ENCODE measurements at regions not wholly inside any gene's neighbourhood (a gene's known extent, or its start where the extent isn't known, plus 50 kb on each side); places are given as distances from the start of the nearest gene placed in this dataset.
A peak's percentile ranks its signal among the peaks of the same experiment; 100 is the strongest.

- Histone ChIP-seq H3F3A (ENCODE audit: insufficient read depth, low read depth) (peaks cover 15% of the 10 kb centered on the region), H4K20me1 (ENCODE audit: insufficient read depth) (no peaks in the 10 kb centered on the region), H3K79me2 (ENCODE audit: low read depth) (no peaks in the 10 kb centered on the region), H3K36me3 (ENCODE audit: low read depth) (no peaks in the 10 kb centered on the region), H2AFZ (no peak overlapping the region), H3K4me2 (no peak overlapping the region), H3K27me3 (ENCODE audit: insufficient read depth, low read depth) (no peaks in the 10 kb centered on the region), H3K4me1 (replicated peaks; ENCODE audit: insufficient read depth) (peaks cover 27% of the 10 kb centered on the region), H3K4me3 (no peak overlapping the region), H3K9me3 (ENCODE audit: insufficient read depth, low read depth) (no peaks in the 10 kb centered on the region), H3K27ac (no peak overlapping the region), H3K9me2 (ENCODE audit: insufficient read depth) (no peaks in the 10 kb centered on the region)
- DNase-seq = no peak
- intact Hi-C loops (cut with micrococcal nuclease; ENCODE audit: unreplicated experiment) = no loop called here
- POLR2A ChIA-PET (ENCODE audit: unreplicated experiment) = no interaction called here
- TF ChIP-seq CTCF (conservative IDR thresholded peaks at IDR 0.05) (no peak), EZH2 (IDR thresholded peaks at IDR 0.05; ENCODE audit: low read depth) (no peak)
- BruUV-seq (replicated peaks) = no TSS peak
- CTCF ChIA-PET = no interaction called here
These were observed 105.3 kb upstream of the LRIG1 start for GRCh38 chr3:66606126-66606525.

GRCh38 chr3:66606868-66607267 lies 106.0 kb upstream of the LRIG1 start:
- ChIA-PET CTCF (no interaction called here), POLR2A (ENCODE audit: unreplicated experiment) (no interaction called here)
- Histone ChIP-seq H3K9me3 (ENCODE audit: insufficient read depth, low read depth) (no peaks in the 10 kb centered on the region), H3K27me3 (ENCODE audit: insufficient read depth, low read depth) (no peaks in the 10 kb centered on the region), H2AFZ (no peak overlapping the region), H3K4me2 (no peak overlapping the region), H3K4me1 (replicated peaks; ENCODE audit: insufficient read depth) (peaks cover 27% of the 10 kb centered on the region), H3K9me2 (ENCODE audit: insufficient read depth) (no peaks in the 10 kb centered on the region), H4K20me1 (ENCODE audit: insufficient read depth) (no peaks in the 10 kb centered on the region), H3K4me3 (no peak overlapping the region), H3K79me2 (ENCODE audit: low read depth) (no peaks in the 10 kb centered on the region), H3K36me3 (ENCODE audit: low read depth) (no peaks in the 10 kb centered on the region), H3K27ac (no peak overlapping the region), H3F3A (ENCODE audit: insufficient read depth, low read depth) (peaks cover 15% of the 10 kb centered on the region)
- intact Hi-C loops (cut with micrococcal nuclease; ENCODE audit: unreplicated experiment) = no loop called here
- no TSS peak for BruUV-seq (replicated peaks)
- no peak for DNase-seq
- TF ChIP-seq EZH2 (IDR thresholded peaks at IDR 0.05; ENCODE audit: low read depth) (no peak), CTCF (conservative IDR thresholded peaks at IDR 0.05) (no peak)

DNA sequence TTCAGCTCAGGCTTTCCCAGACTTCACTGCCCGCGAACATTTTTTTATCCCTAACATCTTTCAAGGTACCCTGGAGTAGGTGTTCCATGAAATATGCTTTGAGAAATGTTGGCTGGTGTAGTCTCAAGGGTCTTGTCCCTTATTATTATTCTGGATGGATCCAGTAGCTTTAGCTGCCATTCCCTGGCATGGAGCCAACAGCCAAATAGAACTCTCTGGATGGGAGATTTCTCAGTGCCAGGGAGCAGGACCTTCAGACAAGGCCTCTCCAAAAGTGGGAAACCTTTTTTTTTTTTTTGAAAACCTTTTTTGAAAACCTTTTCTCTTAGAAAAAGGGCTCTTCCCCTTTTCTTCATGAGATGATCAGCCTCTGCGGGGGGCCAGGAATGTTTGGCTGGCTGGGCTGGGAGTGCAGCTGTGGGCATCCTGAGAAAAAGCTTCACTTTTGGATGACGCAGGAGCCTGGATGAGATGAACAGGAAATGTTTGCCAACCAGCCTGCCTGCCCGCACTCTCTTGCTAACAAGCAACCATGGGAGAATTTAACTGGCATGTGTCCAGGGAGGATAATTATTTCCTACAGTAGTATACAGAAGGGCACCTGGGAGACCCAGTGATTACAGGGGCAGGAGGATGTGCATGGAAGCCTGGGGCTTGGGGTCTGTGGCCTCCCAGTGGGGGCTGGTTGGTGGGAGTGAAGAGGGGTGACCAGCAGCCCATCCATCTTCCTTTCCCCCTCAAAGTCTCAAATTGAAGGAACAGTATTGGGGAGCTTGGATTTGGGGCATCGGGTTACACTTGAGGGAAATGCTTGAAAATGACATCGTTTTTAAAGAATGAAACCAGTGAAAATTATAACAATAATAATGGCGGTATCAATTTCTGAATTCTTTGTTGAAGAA lies 109.1 kb upstream of the LRIG1 start:
- CTCF ChIA-PET = no interaction called here
- no peaks in the 10 kb centered on the region for H3K4me1 ChIP-seq (replicated peaks; ENCODE audit: insufficient read depth)
- H3K27me3 ChIP-seq (ENCODE audit: insufficient read depth, low read depth) = no peaks in the 10 kb centered on the region
- DNase-seq = peak in 1 of 2 experiments; percentile 42
- no peak overlapping the region for H2AFZ ChIP-seq
- POLR2A ChIA-PET (ENCODE audit: unreplicated experiment) = no interaction called here
- H3K4me3 ChIP-seq = no peak overlapping the region
- no peaks in the 10 kb centered on the region for H3K79me2 ChIP-seq (ENCODE audit: low read depth)
- no peak for TF ChIP-seq EZH2 (IDR thresholded peaks at IDR 0.05; ENCODE audit: low read depth)
- no peak for TF ChIP-seq CTCF (conservative IDR thresholded peaks at IDR 0.05)
- H3K27ac ChIP-seq = no peak overlapping the region
- H4K20me1 ChIP-seq (ENCODE audit: insufficient read depth) = no peaks in the 10 kb centered on the region
- no peaks in the 10 kb centered on the region for H3K36me3 ChIP-seq (ENCODE audit: low read depth)
- no TSS peak for BruUV-seq (replicated peaks)
- no peaks in the 10 kb centered on the region for H3F3A ChIP-seq (ENCODE audit: insufficient read depth, low read depth)
- no peaks in the 10 kb centered on the region for H3K9me3 ChIP-seq (ENCODE audit: insufficient read depth, low read depth)
- H3K4me2 ChIP-seq = no peak overlapping the region
- H3K9me2 ChIP-seq (ENCODE audit: insufficient read depth) = no peaks in the 10 kb centered on the region
- intact Hi-C loops (cut with micrococcal nuclease; ENCODE audit: unreplicated experiment) = no loop called here
